NCI-H2171 (cell line): ENCODE measurements at regions not wholly inside any gene's neighbourhood (a gene's known extent, or its start where the extent isn't known, plus 50 kb on each side); places are given as distances from the start of the nearest gene placed in this dataset.

Experiments
- DNase-seq: peaks from one replicate; lab custom pipeline; 2025; lab: John Stamatoyannopoulos, UW

- no peak for DNase-seq
Measured at GRCh38 chr2:215771241-215771640, 242.1 kb downstream of the MREG start.

- DNase-seq: no peak
Measured at GRCh38 chr2:215770668-215771067, 242.7 kb downstream of the MREG start.

GRCh38 chr2:215769246-215769645 lies 244.1 kb downstream of the MREG start:
- DNase-seq: no peak

- no peak for DNase-seq
Measured at GRCh38 chr2:215767625-215768024, 245.7 kb downstream of the MREG start.

- no peak for DNase-seq
Measured at GRCh38 chr2:215765729-215766360, 247.5 kb downstream of the MREG start.

- DNase-seq: no peak
Measured at GRCh38 chr2:215764441-215765048, 248.8 kb downstream of the MREG start.

- DNase-seq: no peak
Measured at GRCh38 chr2:215760557-215760956, 252.8 kb downstream of the MREG start.

- DNase-seq: no peak
Measured at GRCh38 chr2:215760091-215760490, 253.3 kb downstream of the MREG start.

GRCh38 chr2:215758691-215759090 lies 254.7 kb downstream of the MREG start:
- DNase-seq: no peak

- no peak for DNase-seq
Measured at GRCh38 chr2:215756346-215756730, 257.0 kb downstream of the MREG start.

GRCh38 chr2:215755641-215756345 lies 257.6 kb downstream of the MREG start:
- no peak for DNase-seq

- DNase-seq: no peak
Measured at GRCh38 chr2:215754546-215754945, 258.8 kb downstream of the MREG start.

GRCh38 chr2:215753808-215754207 lies 259.5 kb downstream of the MREG start:
- DNase-seq: no peak

- no peak for DNase-seq
Measured at GRCh38 chr2:215752991-215753390, 260.4 kb downstream of the MREG start.

- no peak for DNase-seq
Measured at GRCh38 chr2:215752436-215752835, 260.9 kb downstream of the MREG start.

GRCh38 chr2:215751911-215752272 lies 261.5 kb downstream of the MREG start:
- DNase-seq: no peak

GRCh38 chr2:215751200-215751910 lies 262.0 kb downstream of the MREG start:
- DNase-seq: no peak

- DNase-seq: no peak
Measured at GRCh38 chr2:215750763-215751162, 262.6 kb downstream of the MREG start.

GRCh38 chr2:215749092-215749957 lies 264.0 kb downstream of the MREG start:
- DNase-seq: no peak

- DNase-seq: no peak
Measured at GRCh38 chr2:215748446-215748845, 264.9 kb downstream of the MREG start.

- DNase-seq: no peak
Measured at GRCh38 chr2:215746887-215747615, 266.3 kb downstream of the MREG start.
